Inflammatory macrophage treated with lipopolysaccharide for 4 hours (primary cell): ENCODE measurements at regions not wholly inside any gene's neighbourhood (a gene's known extent, or its start where the extent isn't known, plus 50 kb on each side); places are given as distances from the start of the nearest gene placed in this dataset.

ENCODE experiments used
- DNase-seq: peaks from one replicate; pipeline ENCODE4 v3.0.0-alpha.2; 2020

DNA sequence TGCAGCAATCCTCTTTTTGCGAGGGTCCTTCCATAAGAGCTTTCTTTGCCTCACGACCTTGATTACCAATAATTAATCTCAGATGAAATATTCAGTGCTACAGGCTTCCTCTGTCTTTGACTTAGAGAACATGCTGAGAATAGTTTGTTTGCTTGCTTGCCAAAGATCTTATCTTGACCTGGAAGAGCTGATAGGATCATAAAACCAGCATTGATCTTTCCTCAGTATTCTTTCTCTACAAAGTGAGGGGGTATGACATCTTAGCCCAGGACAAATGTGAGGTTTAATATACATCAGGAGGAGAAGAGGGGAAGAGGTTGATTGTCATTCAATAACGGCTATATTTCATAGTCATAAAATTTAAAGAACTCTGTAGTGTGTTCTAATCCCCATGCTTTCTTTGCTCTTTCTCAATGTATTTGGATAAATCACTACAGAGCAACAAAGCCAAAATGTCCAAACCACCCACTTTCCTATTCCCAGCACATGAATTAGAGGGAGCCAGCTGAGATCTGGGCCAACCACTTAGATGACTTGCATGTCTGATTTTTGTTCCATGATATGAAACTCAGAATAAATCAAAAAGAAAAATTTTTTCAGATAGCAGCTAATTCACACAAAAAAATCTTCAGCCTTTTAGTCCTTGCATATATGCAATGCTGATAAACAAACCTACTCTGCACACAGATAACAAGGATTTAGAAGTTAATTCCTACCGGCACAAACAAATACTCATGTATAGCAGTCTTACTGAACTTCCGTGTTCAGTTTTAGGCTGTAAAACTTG lies 50.5 kb upstream of the IPO9 start:
- DNase-seq: no peak
